Skeletal muscle tissue (tissue), 3 donors: ENCODE measurements at regions not wholly inside any gene's neighbourhood (a gene's known extent, or its start where the extent isn't known, plus 50 kb on each side); places are given as distances from the start of the nearest gene placed in this dataset.
"Not testable (repeated sequence)": the region's sequence is repeated elsewhere in the genome, so short reads cannot be mapped to it uniquely, and the experiment has no call there.

Experiments
- H3K27ac ChIP-seq: one replicate; pipeline ENCODE4 v1.7.0; 2013; ENCODE audit warnings: mild to moderate bottlenecking, low read depth, low read length, inconsistent platforms
- H3K27me3 ChIP-seq, 3 donors: one replicate each; pipeline ENCODE4 v1.7.0; 2013; ENCODE audit warnings: low read length in 3 of 3; ENCODE audit not compliant: control insufficient read depth in 3 of 3, insufficient read depth in 3 of 3
- H3K36me3 ChIP-seq, 3 donors: one replicate each; pipeline ENCODE4 v1.7.0; 2013; ENCODE audit warnings: low read length in 3 of 3; ENCODE audit not compliant: control insufficient read depth in 3 of 3, insufficient read depth in 3 of 3
- H3K4me1 ChIP-seq, 3 donors: one replicate each; pipeline ENCODE4 v1.7.0; 2013; ENCODE audit warnings: low read length in 3 of 3, mild to moderate bottlenecking in 3 of 3; ENCODE audit not compliant: control insufficient read depth in 3 of 3, insufficient read depth in 3 of 3
- H3K4me3 ChIP-seq, 3 donors: one replicate each; pipeline ENCODE4 v1.7.0; 2013; ENCODE audit warnings: low read length in 3 of 3
- H3K9ac ChIP-seq, 3 donors: one replicate each; pipeline ENCODE4 v1.7.0; 2013; ENCODE audit warnings: low read length in 3 of 3, mild to moderate bottlenecking in 3 of 3, moderate library complexity in 2 of 3, low read depth in 1 of 3
- H3K9me3 ChIP-seq, 3 donors: one replicate each; pipeline ENCODE4 v1.7.0; 2013; ENCODE audit warnings: low read length in 3 of 3; ENCODE audit not compliant: control insufficient read depth in 3 of 3
- donor health status: Osteomylitis.

- no peak overlapping the region for H3K27ac ChIP-seq
- no peak overlapping the region for H3K4me3 ChIP-seq
- no peaks in the 10 kb centered on the region for H3K36me3 ChIP-seq
These were observed 76.5 kb upstream of the MAP10 start for GRCh38 chr1:232728507-232729263.

GRCh38 chr1:232732344-232732910 lies 72.8 kb upstream of the MAP10 start:
- no peaks in the 10 kb centered on the region for H3K9me3 ChIP-seq
- H3K9ac ChIP-seq: no peak overlapping the region
- H3K36me3 ChIP-seq: no peaks in the 10 kb centered on the region
- no peak overlapping the region for H3K4me3 ChIP-seq
- H3K27me3 ChIP-seq: peaks cover 0 to 3% (median 0%) of the 10 kb centered on the region in 3 donors
- H3K27ac ChIP-seq: no peak overlapping the region
- peaks cover 0 to 5% (median 0%) of the 10 kb centered on the region in 3 donors for H3K4me1 ChIP-seq

More at GRCh38 chr1:232728507-232729263, 76.5 kb upstream of the MAP10 start:
- no peaks in the 10 kb centered on the region for H3K9me3 ChIP-seq
- H3K4me1 ChIP-seq: no peaks in the 10 kb centered on the region
- H3K27me3 ChIP-seq: peaks cover 0 to 3% (median 0%) of the 10 kb centered on the region in 3 donors
- no peak overlapping the region for H3K9ac ChIP-seq

GRCh38 chr1:232737917-232738316 lies 67.3 kb upstream of the MAP10 start:
- Histone ChIP-seq H3K4me1 (peaks cover 0 to 5% (median 0%) of the 10 kb centered on the region in 3 donors), H3K9ac (no peak overlapping the region), H3K27me3 (no peaks in the 10 kb centered on the region), H3K36me3 (no peaks in the 10 kb centered on the region), H3K9me3 (no peaks in the 10 kb centered on the region), H3K4me3 (no peak overlapping the region), H3K27ac (no peak overlapping the region)

GRCh38 chr1:232743999-232744398 lies 61.2 kb upstream of the MAP10 start:
- Histone ChIP-seq H3K36me3 (no peaks in the 10 kb centered on the region), H3K4me3 (no peak overlapping the region), H3K27me3 (no peaks in the 10 kb centered on the region), H3K9me3 (peaks cover 4 to 7% (median 5%) of the 10 kb centered on the region in 3 donors), H3K27ac (no peak overlapping the region), H3K9ac (no peak overlapping the region), H3K4me1 (no peaks in the 10 kb centered on the region)

GRCh38 chr1:232744847-232745246 lies 60.4 kb upstream of the MAP10 start:
- Histone ChIP-seq H3K4me1 (no peaks in the 10 kb centered on the region), H3K9ac (no peak overlapping the region), H3K9me3 (peaks cover 9 to 12% (median 9%) of the 10 kb centered on the region in 3 donors), H3K27me3 (no peaks in the 10 kb centered on the region), H3K27ac (no peak overlapping the region), H3K36me3 (no peaks in the 10 kb centered on the region), H3K4me3 (no peak overlapping the region)

- H3K27ac ChIP-seq, H3K4me1 ChIP-seq, H3K36me3 ChIP-seq, H3K4me3 ChIP-seq, H3K27me3 ChIP-seq, H3K9ac ChIP-seq: not testable (repeated sequence)
- H3K9me3 ChIP-seq: peaks cover 9 to 12% (median 9%) of the 10 kb centered on the region in 3 donors
These were observed 59.5 kb upstream of the MAP10 start for GRCh38 chr1:232745698-232746097.

- no peak overlapping the region for H3K4me3 ChIP-seq
- H3K9me3 ChIP-seq: peaks cover 9 to 12% (median 9%) of the 10 kb centered on the region in 3 donors
- no peak overlapping the region for H3K9ac ChIP-seq
- no peaks in the 10 kb centered on the region for H3K27me3 ChIP-seq
- H3K27ac ChIP-seq: no peak overlapping the region
- H3K4me1 ChIP-seq: no peaks in the 10 kb centered on the region
- no peaks in the 10 kb centered on the region for H3K36me3 ChIP-seq
These were observed 56.3 kb upstream of the MAP10 start for GRCh38 chr1:232748910-232749368.

GRCh38 chr1:232751393-232752140 lies 53.6 kb upstream of the MAP10 start:
- Histone ChIP-seq H3K4me1 (no peaks in the 10 kb centered on the region), H3K36me3 (no peaks in the 10 kb centered on the region), H3K27me3 (no peaks in the 10 kb centered on the region), H3K9ac (no peak overlapping the region), H3K4me3 (no peak overlapping the region), H3K27ac (no peak overlapping the region), H3K9me3 (peaks cover 9 to 12% (median 9%) of the 10 kb centered on the region in 3 donors)

GRCh38 chr1:232752365-232752764 lies 52.9 kb upstream of the MAP10 start:
- Histone ChIP-seq H3K9ac (no peak overlapping the region), H3K9me3 (peaks cover 9 to 12% (median 9%) of the 10 kb centered on the region in 3 donors), H3K27me3 (no peaks in the 10 kb centered on the region), H3K4me1 (no peaks in the 10 kb centered on the region), H3K27ac (no peak overlapping the region), H3K36me3 (no peaks in the 10 kb centered on the region), H3K4me3 (no peak overlapping the region)

- H3K4me1 ChIP-seq: no peaks in the 10 kb centered on the region
- no peak overlapping the region for H3K4me3 ChIP-seq
- H3K9me3 ChIP-seq: no peaks in the 10 kb centered on the region
- H3K27ac ChIP-seq: no peak overlapping the region
- no peaks in the 10 kb centered on the region for H3K27me3 ChIP-seq
- no peak overlapping the region for H3K9ac ChIP-seq
- no peaks in the 10 kb centered on the region for H3K36me3 ChIP-seq
These were observed 50.3 kb upstream of the MAP10 start for GRCh38 chr1:232754930-232755329.
